GM04503 (cell line): ENCODE measurements at regions not wholly inside any gene's neighbourhood (a gene's known extent, or its start where the extent isn't known, plus 50 kb on each side); places are given as distances from the start of the nearest gene placed in this dataset.
A peak's percentile ranks its signal among the peaks of the same experiment; 100 is the strongest.

Experiments used
- DNase-seq: peaks from one replicate; pipeline ENCODE4 v3.0.0-alpha.2; 2012; ENCODE audit warnings: low read depth

GRCh38 chr4:10203851-10204250 is 87.3 kb upstream of the WDR1 start:
- no peak for DNase-seq

GRCh38 chr4:10201381-10202223 is 85.0 kb upstream of the WDR1 start:
- DNase-seq = no peak

GRCh38 chr4:10200869-10201268 is 84.3 kb upstream of the WDR1 start:
- DNase-seq = no peak

- no peak for DNase-seq
Measured at GRCh38 chr4:10198365-10198764, 81.8 kb upstream of the WDR1 start.

GRCh38 chr4:10197952-10198351 is 81.4 kb upstream of the WDR1 start:
- no peak for DNase-seq

- no peak for DNase-seq
Measured at GRCh38 chr4:10196191-10196590, 79.6 kb upstream of the WDR1 start.

- DNase-seq = no peak
Measured at GRCh38 chr4:10192331-10192730, 75.7 kb upstream of the WDR1 start.

- DNase-seq = no peak
Measured at GRCh38 chr4:10188400-10189004, 71.9 kb upstream of the WDR1 start.

- no peak for DNase-seq
Measured at GRCh38 chr4:10186228-10187214, 69.9 kb upstream of the WDR1 start.

GRCh38 chr4:10185518-10186227 is 69.1 kb upstream of the WDR1 start:
- DNase-seq = no peak

- DNase-seq = no peak
Measured at GRCh38 chr4:10184501-10184938, 67.9 kb upstream of the WDR1 start.

GRCh38 chr4:10184041-10184440 is 67.4 kb upstream of the WDR1 start:
- DNase-seq = no peak

GRCh38 chr4:10183462-10183861 is 66.9 kb upstream of the WDR1 start:
- no peak for DNase-seq

- no peak for DNase-seq
Measured at GRCh38 chr4:10182446-10183424, 66.1 kb upstream of the WDR1 start.

GRCh38 chr4:10181745-10182445 is 65.3 kb upstream of the WDR1 start:
- no peak for DNase-seq

GRCh38 chr4:10180927-10181744 is 64.5 kb upstream of the WDR1 start:
- DNase-seq = no peak

- DNase-seq = no peak
Measured at GRCh38 chr4:10180603-10180926, 64.0 kb upstream of the WDR1 start.

GRCh38 chr4:10179957-10180602 is 63.5 kb upstream of the WDR1 start:
- peak; percentile 70 for DNase-seq

- DNase-seq = no peak
Measured at GRCh38 chr4:10178763-10179162, 62.2 kb upstream of the WDR1 start.
